IMR-90 (cell line): ENCODE measurements at regions not wholly inside any gene's neighbourhood (a gene's known extent, or its start where the extent isn't known, plus 50 kb on each side); places are given as distances from the start of the nearest gene placed in this dataset.

Source experiments
- ATAC-seq: fragments of 200-7000 bp; cut with Tn5 transposase; 2 replicates; pipeline ENCODE4 v1.9.1; 2020; ENCODE audit warnings: low read depth, mild to moderate bottlenecking, moderate library complexity
- BruUV-seq: library from RNA; stranded (reverse); fragments of 400-500 nt; replicated peaks from 2 replicates; lab custom pipeline; 2021; lab: Mats Ljungman, UMichigan
- CTCF ChIA-PET: fragments of 300-600 bp; formaldehyde crosslinking; extraction: SDS; loops from one replicate; lab custom pipeline; 2021; ENCODE audit warnings: antibody characterized with exemption; lab: Yijun Ruan, JAX
- POLR2A ChIA-PET: fragments of 300-600 bp; sonication (Branson Sonifier 250); formaldehyde crosslinking; loops from one replicate; lab custom pipeline; 2022; ENCODE audit warnings: antibody characterized with exemption; ENCODE audit not compliant: unreplicated experiment; lab: Charles Lee
- DNase-seq: peaks from one replicate; pipeline ENCODE4 v3.0.0; 2013
- H2AFZ ChIP-seq: replicated peaks from 2 replicates; pipeline ENCODE3; 2013; ENCODE audit warnings: low read length, mild to moderate bottlenecking; ENCODE audit not compliant: poor library complexity
- H2AK5ac ChIP-seq: 2 replicates; pipeline ENCODE4 v1.6.1; 2013; ENCODE audit warnings: low read depth, low read length, inconsistent platforms
- H2AK9ac ChIP-seq: replicated peaks from 2 replicates; pipeline ENCODE3; 2013; ENCODE audit warnings: mild to moderate bottlenecking, low read depth, low read length, moderate library complexity; ENCODE audit not compliant: poor library complexity
- H2BK120ac ChIP-seq: 2 replicates; pipeline ENCODE4 v1.6.1; 2013; ENCODE audit warnings: low read depth, low read length, inconsistent platforms
- H2BK15ac ChIP-seq: 3 replicates; pipeline ENCODE4 v1.6.1; 2013; ENCODE audit warnings: low read depth, low read length, inconsistent platforms
- H2BK20ac ChIP-seq: 2 replicates; pipeline ENCODE4 v1.6.1; 2013; ENCODE audit warnings: low read depth, mild to moderate bottlenecking, inconsistent platforms, low read length, moderate library complexity
- H2BK5ac ChIP-seq: 2 replicates; pipeline ENCODE4 v1.6.1; 2013; ENCODE audit warnings: mild to moderate bottlenecking, low read depth, low read length, inconsistent platforms; ENCODE audit not compliant: poor library complexity, severe bottlenecking
- H3K14ac ChIP-seq: replicated peaks from 2 replicates; pipeline ENCODE4 v1.6.1; 2013; ENCODE audit warnings: low read depth, low read length, inconsistent platforms
- H3K18ac ChIP-seq: 2 replicates; pipeline ENCODE4 v1.6.1; 2013; ENCODE audit warnings: low read depth, low read length, control low read depth
- H3K23ac ChIP-seq: 2 replicates; pipeline ENCODE4 v1.6.1; 2013; ENCODE audit warnings: low read depth, low read length, inconsistent platforms
- H3K27ac ChIP-seq: 2 replicates; pipeline ENCODE4 v1.5.1; 2013; ENCODE audit warnings: mild to moderate bottlenecking, control low read depth, low read length; ENCODE audit not compliant: insufficient read depth
- H3K27me3 ChIP-seq: 2 replicates; pipeline ENCODE4 v1.6.1; 2013; ENCODE audit warnings: low read length; ENCODE audit not compliant: control insufficient read depth, insufficient read depth
- H3K36me3 ChIP-seq: 2 replicates; pipeline ENCODE4 v1.6.1; 2013; ENCODE audit warnings: low read length, mixed read lengths; ENCODE audit not compliant: control insufficient read depth, insufficient read depth
- H3K4ac ChIP-seq: 2 replicates; pipeline ENCODE4 v1.6.1; 2013; ENCODE audit warnings: low read depth, low read length, inconsistent platforms
- H3K4me1 ChIP-seq: 2 replicates; pipeline ENCODE4 v1.6.1; 2013; ENCODE audit warnings: low read length, mixed read lengths; ENCODE audit not compliant: control insufficient read depth, insufficient read depth
- H3K4me2 ChIP-seq: 2 replicates; pipeline ENCODE4 v1.6.1; 2013; ENCODE audit warnings: low read depth, mild to moderate bottlenecking, control low read depth, low read length, moderate library complexity
- H3K4me3 ChIP-seq: 2 replicates; pipeline ENCODE4 v1.5.1; 2013; ENCODE audit warnings: low read depth, mild to moderate bottlenecking, control low read depth, low read length, moderate library complexity; ENCODE audit not compliant: insufficient read depth
- H3K56ac ChIP-seq: 2 replicates; pipeline ENCODE4 v1.6.1; 2013; ENCODE audit warnings: low read length, inconsistent platforms; ENCODE audit not compliant: insufficient read depth; ENCODE audit errors: extremely low read depth
- H3K79me1 ChIP-seq, 2 experiments: 2 replicates each; pipeline ENCODE4 v1.6.1; 2013; ENCODE audit warnings: low read length in 2 of 2, inconsistent platforms in 1 of 2, low read depth in 1 of 2
- H3K9ac ChIP-seq: 2 replicates; pipeline ENCODE4 v1.6.1; 2013; ENCODE audit warnings: low read depth, low read length, control low read depth
- H3K9me1 ChIP-seq: 2 replicates; pipeline ENCODE4 v1.6.1; 2013; ENCODE audit warnings: low read length, inconsistent platforms; ENCODE audit not compliant: insufficient read depth
- H3K9me3 ChIP-seq: 2 replicates; pipeline ENCODE4 v1.6.1; 2013; ENCODE audit warnings: low read length; ENCODE audit not compliant: control insufficient read depth, insufficient read depth
- H4K20me1 ChIP-seq: 2 replicates; pipeline ENCODE4 v1.6.1; 2013; ENCODE audit warnings: low read length, inconsistent platforms; ENCODE audit not compliant: insufficient read depth
- H4K5ac ChIP-seq: 2 replicates; pipeline ENCODE4 v1.6.1; 2013; ENCODE audit warnings: mild to moderate bottlenecking, low read depth, low read length, control low read depth
- H4K8ac ChIP-seq, 2 experiments: 2 replicates each; pipeline ENCODE4 v1.6.1; 2013; ENCODE audit warnings: low read depth in 2 of 2, low read length in 2 of 2, control low read depth in 1 of 2, inconsistent platforms in 1 of 2
- H4K91ac ChIP-seq: 2 replicates; pipeline ENCODE4 v1.6.1; 2013; ENCODE audit warnings: low read depth, low read length, inconsistent platforms; ENCODE audit not compliant: insufficient read depth
- CHD1 ChIP-seq: IDR thresholded peaks from 2 replicates; pipeline ENCODE4 v1.6.1; 2012; ENCODE audit warnings: low read depth, low read length, improper control_type of control experiment
- MAFK ChIP-seq: IDR thresholded peaks from 2 replicates; pipeline ENCODE4 v1.6.1; 2012; ENCODE audit warnings: low read depth, low read length, improper control_type of control experiment
- MXI1 ChIP-seq: IDR thresholded peaks from 2 replicates; pipeline ENCODE4 v1.6.1; 2012; ENCODE audit warnings: low read depth, mild to moderate bottlenecking, low read length, moderate library complexity, borderline replicate concordance
- RFX5 ChIP-seq: IDR thresholded peaks from 2 replicates; pipeline ENCODE4 v1.8.0; 2012; ENCODE audit warnings: low read depth, mild to moderate bottlenecking, low read length, moderate library complexity
- WGBS, 2 experiments: methylation state at CpG; one replicate each; pipeline versions ENCODE4 v1.1.5 to v1.1.7; 2013; ENCODE audit warnings: missing lambda C conversion rate in 2 of 2; ENCODE audit not compliant: insufficient read length in 1 of 2; ENCODE audit errors: extremely low coverage in 2 of 2; 5-methylcytosine and 5-hydroxymethylcytosine counted together
- dilution Hi-C: fragments of 300-500 bp; cut with HindIII; formaldehyde crosslinking; loops from one replicate; pipeline ENCODE4 v1.14.3; 2018; ENCODE audit warnings: low sequenced_read_pairs; ENCODE audit not compliant: unreplicated experiment
- in situ Hi-C: fragments of 300-500 bp; cut with MboI; formaldehyde crosslinking; loops from 3 replicates; pipeline ENCODE4 v1.14.3; 2019; ENCODE audit warnings: low sequenced_read_pairs, inconsistent platforms, mixed read lengths
- intact Hi-C: fragments of 100-400 bp; cut with micrococcal nuclease; formaldehyde crosslinking; loops from 2 replicates; pipeline ENCODE4 v1.10.0; 2022
- TF ChIP-seq, protein P1 (sequence below): conservative IDR thresholded peaks from 2 replicates; pipeline ENCODE4 v1.5.1; 2012; ENCODE audit warnings: mild to moderate bottlenecking, low read depth, low read length, improper control_type of control experiment

DNA sequence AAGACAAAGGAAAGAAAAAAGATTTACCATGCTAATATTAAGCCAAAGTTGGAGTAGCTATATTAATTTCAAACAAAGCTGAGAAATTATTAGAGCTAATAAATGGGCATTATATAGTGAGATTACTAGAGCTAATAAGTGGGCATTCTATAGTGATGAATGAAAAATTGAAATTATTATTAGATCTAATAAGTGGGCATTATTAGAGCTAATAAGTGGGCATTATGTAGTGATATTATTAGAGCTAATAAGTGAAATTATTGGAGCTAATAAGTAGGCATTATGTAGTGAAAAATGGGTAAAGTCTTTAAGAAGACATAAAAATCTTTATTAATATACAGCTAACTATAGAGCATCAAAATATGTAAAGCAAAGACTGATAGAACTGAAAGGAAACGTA lies 745.7 kb downstream of the TRIB2 start:
- no peak overlapping the region for H3K9ac ChIP-seq
- H3K23ac ChIP-seq = no peak overlapping the region
- H3K9me1 ChIP-seq = no peaks in the 10 kb centered on the region
- H3K4ac ChIP-seq = no peak overlapping the region
- no peak for TF ChIP-seq MXI1
- no peak for TF ChIP-seq RFX5
- no peak for TF ChIP-seq MAFK
- TF ChIP-seq, protein P1, sequence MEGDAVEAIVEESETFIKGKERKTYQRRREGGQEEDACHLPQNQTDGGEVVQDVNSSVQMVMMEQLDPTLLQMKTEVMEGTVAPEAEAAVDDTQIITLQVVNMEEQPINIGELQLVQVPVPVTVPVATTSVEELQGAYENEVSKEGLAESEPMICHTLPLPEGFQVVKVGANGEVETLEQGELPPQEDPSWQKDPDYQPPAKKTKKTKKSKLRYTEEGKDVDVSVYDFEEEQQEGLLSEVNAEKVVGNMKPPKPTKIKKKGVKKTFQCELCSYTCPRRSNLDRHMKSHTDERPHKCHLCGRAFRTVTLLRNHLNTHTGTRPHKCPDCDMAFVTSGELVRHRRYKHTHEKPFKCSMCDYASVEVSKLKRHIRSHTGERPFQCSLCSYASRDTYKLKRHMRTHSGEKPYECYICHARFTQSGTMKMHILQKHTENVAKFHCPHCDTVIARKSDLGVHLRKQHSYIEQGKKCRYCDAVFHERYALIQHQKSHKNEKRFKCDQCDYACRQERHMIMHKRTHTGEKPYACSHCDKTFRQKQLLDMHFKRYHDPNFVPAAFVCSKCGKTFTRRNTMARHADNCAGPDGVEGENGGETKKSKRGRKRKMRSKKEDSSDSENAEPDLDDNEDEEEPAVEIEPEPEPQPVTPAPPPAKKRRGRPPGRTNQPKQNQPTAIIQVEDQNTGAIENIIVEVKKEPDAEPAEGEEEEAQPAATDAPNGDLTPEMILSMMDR = no peak
- TF ChIP-seq CHD1 = no peak
- CTCF ChIA-PET = no interaction called here
- no peak overlapping the region for H2BK20ac ChIP-seq
- H4K8ac ChIP-seq = no peak overlapping the region
- H3K79me1 ChIP-seq = no peaks in the 10 kb centered on the region
- POLR2A ChIA-PET = no interaction called here
- in situ Hi-C loops (no loop called here), intact Hi-C loops (no loop called here), dilution Hi-C loops (no loop called here)
- H2AK5ac ChIP-seq = no peak overlapping the region
- WGBS, 2 experiments = no CpG with 5 or more reads among the region's 1 CpG
- ATAC-seq (no peak), DNase-seq (no peak)
- no peak overlapping the region for H3K18ac ChIP-seq
- H4K91ac ChIP-seq = no peak overlapping the region
- no peak overlapping the region for H2AK9ac ChIP-seq
- no TSS peak for BruUV-seq
- H3K4me3 ChIP-seq = no peak overlapping the region
- no peak overlapping the region for H3K56ac ChIP-seq
- H3K27me3 ChIP-seq = no peaks in the 10 kb centered on the region
- H4K20me1 ChIP-seq = no peaks in the 10 kb centered on the region
- peaks cover 6% of the 10 kb centered on the region for H3K9me3 ChIP-seq
- no peak overlapping the region for H3K14ac ChIP-seq
- no peak overlapping the region for H2BK15ac ChIP-seq
- H3K4me1 ChIP-seq = no peaks in the 10 kb centered on the region
- H2BK5ac ChIP-seq = no peak overlapping the region
- no peak overlapping the region for H3K27ac ChIP-seq
- no peak overlapping the region for H2BK120ac ChIP-seq
- no peak overlapping the region for H3K4me2 ChIP-seq
- no peak overlapping the region for H2AFZ ChIP-seq
- H4K5ac ChIP-seq = no peak overlapping the region
- H3K36me3 ChIP-seq = no peaks in the 10 kb centered on the region
